ENCODE measurements at regions not wholly inside any gene's neighbourhood (a gene's known extent, or its start where the extent isn't known, plus 50 kb on each side); places are given as distances from the start of the nearest gene placed in this dataset.

DNA sequence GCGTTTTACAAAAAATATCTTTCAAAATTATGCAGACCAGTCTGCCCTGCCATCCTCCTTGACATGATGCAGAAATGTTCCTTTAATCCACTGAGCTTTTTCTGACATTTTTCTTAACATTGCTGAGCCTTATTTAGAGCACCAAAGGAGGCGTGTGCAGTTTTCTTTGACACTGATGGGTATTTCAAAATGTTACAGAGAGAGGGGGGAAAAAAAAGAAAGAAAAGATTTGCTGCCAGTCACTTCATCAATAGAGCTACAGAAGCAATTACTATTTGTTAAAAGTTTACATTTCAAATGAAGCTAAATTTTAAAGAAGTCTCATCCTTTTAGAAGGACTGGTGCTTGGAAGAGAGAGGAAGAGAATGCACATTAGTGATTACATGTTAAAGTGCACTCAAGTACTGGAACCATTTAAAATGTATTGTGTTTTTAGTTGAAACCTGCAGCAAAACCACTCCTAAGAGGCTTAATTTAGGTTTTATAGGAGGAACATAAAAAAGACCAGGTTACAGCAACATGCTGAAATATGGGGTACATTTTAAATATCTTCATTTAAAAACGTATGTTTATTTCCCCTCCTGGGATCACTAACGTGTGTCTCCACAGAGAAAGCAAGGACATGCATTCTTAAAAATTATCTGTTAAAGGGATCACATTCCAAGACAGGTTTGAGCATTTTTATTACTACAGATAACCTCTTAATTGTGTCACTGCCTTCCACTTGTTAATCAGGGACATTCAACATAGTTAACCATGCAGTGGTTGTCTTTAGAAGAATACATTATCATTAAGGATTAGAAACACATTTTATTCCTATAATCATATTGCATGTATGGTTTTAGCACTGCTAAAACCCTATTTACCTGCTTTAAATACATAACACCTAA is 258.4 kb downstream of the MEIS1 start:
- Histone ChIP-seq H2BK15ac (ENCODE audit: low read depth, low read length) (no peak overlapping the region), H2AK9ac (replicated peaks; ENCODE audit: low read depth, low read length, poor library complexity) (no peak overlapping the region), H3K27me3 (ENCODE audit: control insufficient read depth, insufficient read depth, low read length) (no peaks in the 10 kb centered on the region), H3K4me2 (ENCODE audit: low read depth, low read length) (no peak overlapping the region), H3K27ac (ENCODE audit: insufficient read depth, low read length) (no peak overlapping the region), H2BK20ac (ENCODE audit: low read depth, low read length) (no peak overlapping the region), H3K56ac (ENCODE audit: extremely low read depth, insufficient read depth, low read length) (no peak overlapping the region), H2BK120ac (ENCODE audit: low read depth, low read length) (no peak overlapping the region), H2BK5ac (ENCODE audit: low read depth, low read length, poor library complexity, severe bottlenecking) (no peak overlapping the region), H4K5ac (ENCODE audit: low read depth, low read length) (no peak overlapping the region), H3K9ac (ENCODE audit: low read depth, low read length) (no peak overlapping the region), H3K18ac (ENCODE audit: low read depth, low read length) (no peak overlapping the region), H3K36me3 (ENCODE audit: control insufficient read depth, insufficient read depth, low read length) (no peaks in the 10 kb centered on the region), H3K79me1 (ENCODE audit: low read depth in 1 of 2, low read length in 2 of 2) (no peaks in the 10 kb centered on the region), H3K9me3 (ENCODE audit: control insufficient read depth, insufficient read depth, low read length) (no peaks in the 10 kb centered on the region), H4K8ac (ENCODE audit: low read depth in 2 of 2, low read length in 2 of 2) (no peak overlapping the region), H3K4me3 (ENCODE audit: insufficient read depth, low read depth, low read length) (no peak overlapping the region), H3K9me1 (ENCODE audit: insufficient read depth, low read length) (no peaks in the 10 kb centered on the region), H4K91ac (ENCODE audit: insufficient read depth, low read depth, low read length) (no peak overlapping the region), H3K4me1 (ENCODE audit: control insufficient read depth, insufficient read depth, low read length) (peaks cover 4% of the 10 kb centered on the region; the same call in 1 of the 2 replicates), H3K14ac (replicated peaks; ENCODE audit: low read depth, low read length) (no peak overlapping the region), H2AFZ (replicated peaks; ENCODE audit: low read length, poor library complexity) (no peak overlapping the region), H4K20me1 (ENCODE audit: insufficient read depth, low read length) (no peaks in the 10 kb centered on the region), H3K23ac (ENCODE audit: low read depth, low read length) (no peak overlapping the region), H3K4ac (ENCODE audit: low read depth, low read length) (no peak overlapping the region), H2AK5ac (ENCODE audit: low read depth, low read length) (no peak overlapping the region)
- in situ Hi-C loops (cut with MboI; ENCODE audit: low sequenced_read_pairs): no loop called here
- BruUV-seq (replicated peaks): no TSS peak
- POLR2A ChIA-PET (ENCODE audit: unreplicated experiment): no interaction called here
- WGBS, 2 experiments (ENCODE audit: extremely low coverage in 2 of 2, insufficient read length in 1 of 2): no CpG with 5 or more reads among the region's 4 CpGs
- intact Hi-C loops (cut with micrococcal nuclease): loop anchor here (5.0 kb wide), 1 partner anchor 91 kb away; no protein-coding TSS in a partner anchor
- dilution Hi-C loops (cut with HindIII; ENCODE audit: low sequenced_read_pairs, unreplicated experiment): no loop called here
- DNase-seq: no peak
- CTCF ChIA-PET: no interaction called here
- no peak for ATAC-seq (ENCODE audit: low read depth)
- no peak for TF ChIP-seq CEBPB (IDR thresholded peaks at IDR 0.05; ENCODE audit: low read depth, low read length)
- TF ChIP-seq POLR2A (IDR thresholded peaks at IDR 0.05; ENCODE audit: low read depth, low read length): no peak
- no peak for TF ChIP-seq RFX5 (IDR thresholded peaks at IDR 0.05; ENCODE audit: low read depth, low read length)
- TF ChIP-seq, protein P1, sequence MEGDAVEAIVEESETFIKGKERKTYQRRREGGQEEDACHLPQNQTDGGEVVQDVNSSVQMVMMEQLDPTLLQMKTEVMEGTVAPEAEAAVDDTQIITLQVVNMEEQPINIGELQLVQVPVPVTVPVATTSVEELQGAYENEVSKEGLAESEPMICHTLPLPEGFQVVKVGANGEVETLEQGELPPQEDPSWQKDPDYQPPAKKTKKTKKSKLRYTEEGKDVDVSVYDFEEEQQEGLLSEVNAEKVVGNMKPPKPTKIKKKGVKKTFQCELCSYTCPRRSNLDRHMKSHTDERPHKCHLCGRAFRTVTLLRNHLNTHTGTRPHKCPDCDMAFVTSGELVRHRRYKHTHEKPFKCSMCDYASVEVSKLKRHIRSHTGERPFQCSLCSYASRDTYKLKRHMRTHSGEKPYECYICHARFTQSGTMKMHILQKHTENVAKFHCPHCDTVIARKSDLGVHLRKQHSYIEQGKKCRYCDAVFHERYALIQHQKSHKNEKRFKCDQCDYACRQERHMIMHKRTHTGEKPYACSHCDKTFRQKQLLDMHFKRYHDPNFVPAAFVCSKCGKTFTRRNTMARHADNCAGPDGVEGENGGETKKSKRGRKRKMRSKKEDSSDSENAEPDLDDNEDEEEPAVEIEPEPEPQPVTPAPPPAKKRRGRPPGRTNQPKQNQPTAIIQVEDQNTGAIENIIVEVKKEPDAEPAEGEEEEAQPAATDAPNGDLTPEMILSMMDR (conservative IDR thresholded peaks at IDR 0.05; ENCODE audit: low read depth, low read length): no peak
- no peak for TF ChIP-seq MXI1 (IDR thresholded peaks at IDR 0.05; ENCODE audit: borderline replicate concordance, low read depth, low read length)
- TF ChIP-seq CHD1 (IDR thresholded peaks at IDR 0.05; ENCODE audit: low read depth, low read length): no peak
- TF ChIP-seq MAZ (IDR thresholded peaks at IDR 0.05; ENCODE audit: borderline replicate concordance, low read depth, low read length): no peak
- TF ChIP-seq BHLHE40 (IDR thresholded peaks at IDR 0.05; ENCODE audit: low read depth, low read length): no peak
- TF ChIP-seq, protein P2, sequence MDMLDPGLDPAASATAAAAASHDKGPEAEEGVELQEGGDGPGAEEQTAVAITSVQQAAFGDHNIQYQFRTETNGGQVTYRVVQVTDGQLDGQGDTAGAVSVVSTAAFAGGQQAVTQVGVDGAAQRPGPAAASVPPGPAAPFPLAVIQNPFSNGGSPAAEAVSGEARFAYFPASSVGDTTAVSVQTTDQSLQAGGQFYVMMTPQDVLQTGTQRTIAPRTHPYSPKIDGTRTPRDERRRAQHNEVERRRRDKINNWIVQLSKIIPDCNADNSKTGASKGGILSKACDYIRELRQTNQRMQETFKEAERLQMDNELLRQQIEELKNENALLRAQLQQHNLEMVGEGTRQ (IDR thresholded peaks at IDR 0.05; ENCODE audit: low read depth, low read length): no peak
- TF ChIP-seq FOS (IDR thresholded peaks at IDR 0.05; ENCODE audit: low read depth, low read length): no peak
- TF ChIP-seq, protein P3, sequence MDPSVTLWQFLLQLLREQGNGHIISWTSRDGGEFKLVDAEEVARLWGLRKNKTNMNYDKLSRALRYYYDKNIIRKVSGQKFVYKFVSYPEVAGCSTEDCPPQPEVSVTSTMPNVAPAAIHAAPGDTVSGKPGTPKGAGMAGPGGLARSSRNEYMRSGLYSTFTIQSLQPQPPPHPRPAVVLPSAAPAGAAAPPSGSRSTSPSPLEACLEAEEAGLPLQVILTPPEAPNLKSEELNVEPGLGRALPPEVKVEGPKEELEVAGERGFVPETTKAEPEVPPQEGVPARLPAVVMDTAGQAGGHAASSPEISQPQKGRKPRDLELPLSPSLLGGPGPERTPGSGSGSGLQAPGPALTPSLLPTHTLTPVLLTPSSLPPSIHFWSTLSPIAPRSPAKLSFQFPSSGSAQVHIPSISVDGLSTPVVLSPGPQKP (IDR thresholded peaks at IDR 0.05; ENCODE audit: borderline replicate concordance, low read depth, low read length): no peak
- no peak for TF ChIP-seq MAFK (IDR thresholded peaks at IDR 0.05; ENCODE audit: low read depth, low read length)
- no peak for TF ChIP-seq NFE2L2 (IDR thresholded peaks at IDR 0.05; ENCODE audit: low read depth, low read length)
- TF ChIP-seq RAD21 (IDR thresholded peaks at IDR 0.05; ENCODE audit: low read length): no peak
- no peak for TF ChIP-seq SMC3 (IDR thresholded peaks at IDR 0.05; ENCODE audit: low read depth, low read length)

All from IMR-90 (cell line).